T-helper 2 cell (primary cell): ENCODE measurements at regions not wholly inside any gene's neighbourhood (a gene's known extent, or its start where the extent isn't known, plus 50 kb on each side); places are given as distances from the start of the nearest gene placed in this dataset.

Experiments used
- DNase-seq, 5 experiments: peaks; one replicate each; pipeline versions ENCODE4 v3.0.0 to v3.0.0-alpha.2; 2012 to 2022

- no peak for DNase-seq
These were observed 52.2 kb upstream of the LSM14A start for GRCh38 chr19:34120141-34120540.

GRCh38 chr19:34120846-34121639 lies 51.3 kb upstream of the LSM14A start:
- peak in 4 of 5 experiments; percentile 18 to 70 (median 29) for DNase-seq
